Esophagus squamous epithelium (tissue), 4 donors: ENCODE measurements at regions not wholly inside any gene's neighbourhood (a gene's known extent, or its start where the extent isn't known, plus 50 kb on each side); places are given as distances from the start of the nearest gene placed in this dataset.

Source experiments
- CTCF ChIP-seq, 6 experiments: fragments of 450-650 bp in 4 of 6; fragments of 200-600 bp in 2 of 6; sonication (generic) in 2 of 6; IDR thresholded peaks; one replicate each; pipeline ENCODE4 v1.5.1; 2016 to 2019; ENCODE audit warnings: antibody characterized with exemption in 6 of 6, mild to moderate bottlenecking in 4 of 6, moderate library complexity in 4 of 6
- POLR2A ChIP-seq, 4 donors: fragments of 450-650 bp; IDR thresholded peaks; one replicate each; pipeline ENCODE4 v1.6.1; 2017; ENCODE audit warnings: antibody characterized with exemption in 4 of 4, mild to moderate bottlenecking in 4 of 4, moderate library complexity in 3 of 4

- TF ChIP-seq CTCF (IDR thresholded peaks at IDR 0.05) (no peak), POLR2A (IDR thresholded peaks at IDR 0.05) (no peak)
Measured at GRCh38 chrX:2620576-2620975, 70.5 kb upstream of the CD99 start.
